Activated CD4-positive, alpha-beta T cell treated with anti-CD3 and anti-CD28 coated beads, Interleukin-2, amount 50 U/mL, for 4 hours (primary cell): ENCODE measurements at regions not wholly inside any gene's neighbourhood (a gene's known extent, or its start where the extent isn't known, plus 50 kb on each side); places are given as distances from the start of the nearest gene placed in this dataset.

Source experiments
- DNase-seq, 2 experiments: peaks; one replicate each; pipeline ENCODE4 v3.0.0-alpha.2; 2020

- DNase-seq, result no peak
Measured at GRCh38 chrX:51798701-51799100, 55.5 kb downstream of the GSPT2 start.

GRCh38 chrX:51802917-51803688 is 59.9 kb downstream of the GSPT2 start:
- DNase-seq, result peak; percentile 27 to 34

- no peak for DNase-seq
Measured at GRCh38 chrX:51803833-51804232, 60.6 kb downstream of the GSPT2 start.

GRCh38 chrX:51804741-51805140 is 61.5 kb downstream of the GSPT2 start:
- no peak for DNase-seq

- DNase-seq, result no peak
Measured at GRCh38 chrX:51813886-51814460, 70.7 kb downstream of the GSPT2 start.

- no peak for DNase-seq
Measured at GRCh38 chrX:51824061-51824460, 69.4 kb upstream of the MAGED1 start.

- DNase-seq, result no peak
Measured at GRCh38 chrX:51825436-51825835, 68.0 kb upstream of the MAGED1 start.

GRCh38 chrX:51834076-51834475 is 59.3 kb upstream of the MAGED1 start:
- DNase-seq, result no peak

GRCh38 chrX:51836823-51837222 is 56.6 kb upstream of the MAGED1 start:
- DNase-seq, result no peak

GRCh38 chrX:51837451-51837850 is 56.0 kb upstream of the MAGED1 start:
- DNase-seq, result no peak

GRCh38 chrX:51837921-51838320 is 55.5 kb upstream of the MAGED1 start:
- DNase-seq, result no peak
